Smooth muscle cell (in vitro differentiated cells): ENCODE measurements at regions not wholly inside any gene's neighbourhood (a gene's known extent, or its start where the extent isn't known, plus 50 kb on each side); places are given as distances from the start of the nearest gene placed in this dataset.
"Not testable (repeated sequence)": the region's sequence is repeated elsewhere in the genome, so short reads cannot be mapped to it uniquely, and the experiment has no call there.

Experiments
- DNase-seq: peaks from one replicate; lab custom pipeline; 2025; ENCODE audit not compliant: unreplicated experiment; lab: John Stamatoyannopoulos, UW
- H2AFZ ChIP-seq: fragments of 200-600 bp; sonication (generic); 2 replicates; pipeline ENCODE4 v1.6.0; 2016; ENCODE audit warnings: antibody characterized with exemption, low read depth, mild to moderate bottlenecking
- H3F3A ChIP-seq: fragments of 200-600 bp; sonication (generic); 2 replicates; pipeline ENCODE4 v1.6.0; 2017; ENCODE audit warnings: antibody characterized with exemption, low read depth
- H3K27ac ChIP-seq: fragments of 200-600 bp; sonication (generic); 2 replicates; pipeline ENCODE4 v1.5.1; 2016; ENCODE audit warnings: low read depth, mild to moderate bottlenecking
- H3K27me3 ChIP-seq: fragments of 200-600 bp; sonication (generic); 2 replicates; pipeline ENCODE4 v1.6.1; 2016; ENCODE audit warnings: low read depth, mild to moderate bottlenecking
- H3K36me3 ChIP-seq: fragments of 200-600 bp; sonication (generic); 2 replicates; pipeline ENCODE4 v1.5.1; 2016; ENCODE audit warnings: low read depth
- H3K4me1 ChIP-seq: fragments of 200-600 bp; sonication (generic); 2 replicates; pipeline ENCODE4 v1.5.1; 2016; ENCODE audit warnings: low read depth
- H3K4me2 ChIP-seq: fragments of 200-600 bp; sonication (generic); 2 replicates; pipeline ENCODE4 v1.6.0; 2016; ENCODE audit warnings: mild to moderate bottlenecking
- H3K4me3 ChIP-seq: fragments of 200-600 bp; sonication (generic); 2 replicates; pipeline ENCODE4 v1.5.1; 2016; ENCODE audit warnings: mild to moderate bottlenecking
- H3K79me2 ChIP-seq: fragments of 200-600 bp; sonication (generic); 2 replicates; pipeline ENCODE4 v1.6.0; 2016; ENCODE audit warnings: low read depth, mild to moderate bottlenecking
- H3K9ac ChIP-seq: fragments of 200-600 bp; sonication (generic); 2 replicates; pipeline ENCODE4 v1.6.0; 2016; ENCODE audit warnings: low read depth
- H3K9me3 ChIP-seq: fragments of 200-600 bp; sonication (generic); replicated peaks from 2 replicates; pipeline ENCODE4 v1.5.1; 2016; ENCODE audit warnings: low read depth
- H4K20me1 ChIP-seq: fragments of 200-600 bp; sonication (generic); 2 replicates; pipeline ENCODE4 v1.6.0; 2016; ENCODE audit warnings: low read depth
- WGBS: methylation state at CpG from one replicate; pipeline ENCODE4 v1.1.7; 2016; ENCODE audit warnings: low lambda C conversion rate; 5-methylcytosine and 5-hydroxymethylcytosine counted together
- TF ChIP-seq, protein P1 (sequence below): fragments of 200-600 bp; sonication (generic); IDR thresholded peaks from 2 replicates; pipeline ENCODE4 v1.5.1; 2017; ENCODE audit warnings: borderline replicate concordance, mild to moderate bottlenecking, antibody characterized with exemption; ENCODE audit not compliant: insufficient read depth, poor library complexity, severe bottlenecking

DNA sequence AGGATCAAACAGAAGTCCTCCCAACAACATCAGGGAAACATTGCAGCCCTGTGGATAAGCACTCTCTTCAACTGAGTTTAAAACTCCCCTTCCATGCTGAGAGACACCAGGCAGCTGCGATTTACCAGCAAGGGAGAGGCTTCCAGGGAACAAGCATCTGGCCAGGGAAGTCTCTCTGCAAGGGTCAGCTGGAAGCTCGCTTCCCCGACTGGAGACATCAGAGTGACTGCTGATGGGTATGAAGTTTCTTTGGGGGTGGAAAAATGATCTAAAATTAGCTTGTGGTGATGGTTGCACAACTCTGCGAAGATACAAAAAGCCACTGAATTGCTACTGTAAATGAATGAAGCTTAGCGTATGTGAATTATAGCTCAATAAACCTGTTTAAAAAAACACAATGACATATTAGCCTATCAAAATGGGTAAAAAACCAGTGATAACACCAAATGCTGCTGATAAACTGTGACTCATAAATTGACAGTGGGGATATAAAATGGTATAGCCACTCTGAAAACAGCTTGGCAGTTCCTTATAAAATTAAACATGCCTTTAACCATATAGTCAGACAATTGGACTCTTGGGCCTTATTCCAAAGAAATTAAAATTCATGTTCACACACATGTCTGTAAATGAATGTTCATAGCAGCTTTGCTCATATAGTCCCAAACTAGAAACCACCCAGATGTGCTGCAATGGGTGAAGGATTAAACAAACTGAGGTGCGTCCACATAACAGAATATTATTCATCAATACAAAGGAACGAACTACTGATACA lies 1082.0 kb downstream of the SOCS6 start:
- Histone ChIP-seq H3K9me3 (no peaks in the 10 kb centered on the region), H3K9ac (no peak overlapping the region), H3K36me3 (no peaks in the 10 kb centered on the region), H2AFZ (no peak overlapping the region), H3K4me2 (no peak overlapping the region), H3F3A (no peaks in the 10 kb centered on the region), H3K27ac (no peak overlapping the region), H3K4me1 (no peaks in the 10 kb centered on the region), H3K4me3 (no peak overlapping the region), H4K20me1 (no peaks in the 10 kb centered on the region), H3K79me2 (no peaks in the 10 kb centered on the region), H3K27me3 (no peaks in the 10 kb centered on the region)
- 64% methylated on average over 7 of the region's 7 CpGs for WGBS
- TF ChIP-seq, protein P1, sequence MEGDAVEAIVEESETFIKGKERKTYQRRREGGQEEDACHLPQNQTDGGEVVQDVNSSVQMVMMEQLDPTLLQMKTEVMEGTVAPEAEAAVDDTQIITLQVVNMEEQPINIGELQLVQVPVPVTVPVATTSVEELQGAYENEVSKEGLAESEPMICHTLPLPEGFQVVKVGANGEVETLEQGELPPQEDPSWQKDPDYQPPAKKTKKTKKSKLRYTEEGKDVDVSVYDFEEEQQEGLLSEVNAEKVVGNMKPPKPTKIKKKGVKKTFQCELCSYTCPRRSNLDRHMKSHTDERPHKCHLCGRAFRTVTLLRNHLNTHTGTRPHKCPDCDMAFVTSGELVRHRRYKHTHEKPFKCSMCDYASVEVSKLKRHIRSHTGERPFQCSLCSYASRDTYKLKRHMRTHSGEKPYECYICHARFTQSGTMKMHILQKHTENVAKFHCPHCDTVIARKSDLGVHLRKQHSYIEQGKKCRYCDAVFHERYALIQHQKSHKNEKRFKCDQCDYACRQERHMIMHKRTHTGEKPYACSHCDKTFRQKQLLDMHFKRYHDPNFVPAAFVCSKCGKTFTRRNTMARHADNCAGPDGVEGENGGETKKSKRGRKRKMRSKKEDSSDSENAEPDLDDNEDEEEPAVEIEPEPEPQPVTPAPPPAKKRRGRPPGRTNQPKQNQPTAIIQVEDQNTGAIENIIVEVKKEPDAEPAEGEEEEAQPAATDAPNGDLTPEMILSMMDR, result no peak
- no peak for DNase-seq

DNA sequence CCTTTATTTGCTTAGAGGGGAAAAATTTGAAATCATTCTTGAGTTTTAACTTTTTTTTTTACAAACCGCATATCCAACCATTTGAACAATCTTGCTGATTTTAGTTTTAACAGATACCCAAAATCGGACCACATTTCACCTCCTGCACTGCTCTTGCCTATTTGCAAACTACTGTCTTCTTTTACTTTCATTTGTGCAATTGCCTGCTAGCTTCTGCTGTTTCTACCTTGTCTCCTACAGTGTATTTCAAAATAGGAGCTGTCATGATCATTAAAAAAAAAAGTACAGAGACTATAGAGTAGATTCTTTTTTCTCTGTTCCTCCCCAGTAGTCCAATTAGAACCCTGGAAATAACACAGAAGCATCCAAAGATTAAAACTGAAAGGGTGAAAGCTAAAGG lies 1081.2 kb downstream of the SOCS6 start:
- DNase-seq, result no peak
- no peaks in the 10 kb centered on the region for H3K36me3 ChIP-seq
- no peaks in the 10 kb centered on the region for H3K27me3 ChIP-seq
- H3K9ac ChIP-seq, result no peak overlapping the region
- no peaks in the 10 kb centered on the region for H3F3A ChIP-seq
- no peak overlapping the region for H3K27ac ChIP-seq
- no peaks in the 10 kb centered on the region for H3K9me3 ChIP-seq
- no peak overlapping the region for H2AFZ ChIP-seq
- no peak overlapping the region for H3K4me3 ChIP-seq
- no peaks in the 10 kb centered on the region for H3K79me2 ChIP-seq
- H4K20me1 ChIP-seq, result no peaks in the 10 kb centered on the region
- WGBS, result 94% methylated on average over 2 of the region's 2 CpGs
- H3K4me2 ChIP-seq, result no peak overlapping the region
- no peaks in the 10 kb centered on the region for H3K4me1 ChIP-seq
- TF ChIP-seq, protein P1, result no peak

DNA sequence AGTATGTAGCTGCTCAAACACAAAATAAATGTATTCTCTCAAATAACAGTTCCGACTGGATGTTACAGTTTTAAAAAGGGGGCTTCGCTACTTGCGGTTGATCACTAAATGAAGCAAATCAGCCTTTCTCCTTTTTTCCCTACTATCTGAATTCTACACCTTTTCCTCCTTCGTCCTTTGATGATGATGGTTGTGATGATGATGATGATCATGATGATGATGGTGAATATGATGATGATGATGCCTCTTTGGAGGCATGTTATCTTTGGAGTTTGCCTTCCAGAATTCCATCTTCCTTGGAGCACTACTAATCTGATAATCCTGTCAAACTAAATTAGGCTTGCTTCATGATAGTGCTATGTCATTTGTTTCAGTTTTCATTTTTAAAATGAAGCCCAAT lies 1073.3 kb downstream of the SOCS6 start:
- no peaks in the 10 kb centered on the region for H3K36me3 ChIP-seq
- H3K9me3 ChIP-seq, result no peaks in the 10 kb centered on the region
- H3K79me2 ChIP-seq, result no peaks in the 10 kb centered on the region
- no peaks in the 10 kb centered on the region for H3K27me3 ChIP-seq
- no peaks in the 10 kb centered on the region for H3K4me1 ChIP-seq
- no peak overlapping the region for H2AFZ ChIP-seq
- no peak overlapping the region for H3K27ac ChIP-seq
- H3K9ac ChIP-seq, result no peak overlapping the region
- WGBS, result 88% methylated on average over 4 of the region's 4 CpGs
- DNase-seq, result no peak
- TF ChIP-seq, protein P1, result no peak
- no peak overlapping the region for H3K4me2 ChIP-seq
- H4K20me1 ChIP-seq, result no peaks in the 10 kb centered on the region
- no peak overlapping the region for H3K4me3 ChIP-seq
- H3F3A ChIP-seq, result no peaks in the 10 kb centered on the region

DNA sequence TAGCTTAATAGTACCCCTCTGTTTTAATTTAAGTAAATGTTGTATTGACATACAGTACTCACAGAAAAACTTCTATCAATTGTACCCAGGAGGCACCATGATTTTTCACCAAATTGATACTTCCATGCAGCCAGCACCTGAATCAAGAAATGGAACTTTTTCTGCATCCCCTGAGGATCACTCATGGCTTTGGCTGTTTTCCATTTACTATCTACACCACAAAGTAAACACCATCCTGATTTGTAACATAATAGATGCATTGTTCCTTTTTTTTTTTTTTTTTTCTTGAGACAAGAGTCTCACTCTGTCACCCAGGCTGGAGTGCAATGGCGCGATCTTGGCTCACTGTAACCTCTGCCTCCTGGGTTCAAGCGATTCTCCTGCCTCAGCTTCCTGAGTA lies 1066.8 kb downstream of the SOCS6 start:
- not testable (repeated sequence) for H3K4me3 ChIP-seq, H3K27ac ChIP-seq, H3K79me2 ChIP-seq, DNase-seq, H3K9ac ChIP-seq, H3F3A ChIP-seq, H2AFZ ChIP-seq, H3K4me2 ChIP-seq, H3K9me3 ChIP-seq, H4K20me1 ChIP-seq, H3K27me3 ChIP-seq, H3K4me1 ChIP-seq, H3K36me3 ChIP-seq
- WGBS, result 95% methylated on average over 3 of the region's 3 CpGs
